H1 (cell line): ENCODE measurements at regions not wholly inside any gene's neighbourhood (a gene's known extent, or its start where the extent isn't known, plus 50 kb on each side); places are given as distances from the start of the nearest gene placed in this dataset.

Source experiments
- CTCF ChIA-PET: fragments of 300-600 bp; sonication (Branson Sonifier 250); formaldehyde crosslinking; loops from one replicate; lab custom pipeline; 2021; ENCODE audit not compliant: partially characterized antibody; lab: Charles Lee
- POLR2A ChIA-PET: fragments of 300-600 bp; sonication (Branson Sonifier 250); formaldehyde crosslinking; loops from one replicate; lab custom pipeline; 2021; ENCODE audit warnings: inconsistent platforms; ENCODE audit not compliant: partially characterized antibody; lab: Charles Lee
- DNase-seq, 2 experiments: peaks; one replicate each; pipeline versions ENCODE4 v3.0.0 to v3.0.0-alpha.2; 2010 to 2022; ENCODE audit warnings: low spot score in 2 of 2, low read depth in 1 of 2, mixed read lengths in 1 of 2
- FAIRE-seq: peaks from 2 replicates; lab custom pipeline; 2011; peaks lifted over from hg19 to GRCh38; lab: Jason Lieb, UNC
- H2AFZ ChIP-seq: 2 replicates; pipeline ENCODE4 v1.8.1; 2012; ENCODE audit warnings: low read length, inconsistent platforms
- H2AK5ac ChIP-seq: 2 replicates; pipeline ENCODE4 v1.6.1; 2013; ENCODE audit warnings: low read depth, low read length
- H2BK120ac ChIP-seq: replicated peaks from 2 replicates; pipeline ENCODE3; 2013; ENCODE audit warnings: low read depth, low read length, inconsistent platforms
- H2BK12ac ChIP-seq: 2 replicates; pipeline ENCODE4 v1.6.1; 2013; ENCODE audit warnings: low read depth, low read length
- H2BK15ac ChIP-seq: 2 replicates; pipeline ENCODE4 v1.6.1; 2013; ENCODE audit warnings: low read length
- H2BK20ac ChIP-seq: 2 replicates; pipeline ENCODE4 v1.6.1; 2013; ENCODE audit warnings: low read length
- H2BK5ac ChIP-seq: 2 replicates; pipeline ENCODE4 v1.6.1; 2013; ENCODE audit warnings: low read depth, low read length
- H3K14ac ChIP-seq: 2 replicates; pipeline ENCODE4 v1.6.1; 2013; ENCODE audit warnings: inconsistent platforms; ENCODE audit not compliant: insufficient read length
- H3K18ac ChIP-seq: 2 replicates; pipeline ENCODE4 v1.6.1; 2013; ENCODE audit warnings: low read length; ENCODE audit errors: extremely low read depth
- H3K23ac ChIP-seq: 2 replicates; pipeline ENCODE4 v1.6.1; 2013; ENCODE audit warnings: inconsistent platforms; ENCODE audit not compliant: insufficient read length
- H3K23me2 ChIP-seq: 2 replicates; pipeline ENCODE4 v1.6.1; 2013; ENCODE audit warnings: low read depth, low read length
- H3K27ac ChIP-seq: 2 replicates; pipeline ENCODE4 v1.6.1; 2011; ENCODE audit warnings: low read depth, low read length, inconsistent platforms
- H3K27me3 ChIP-seq, 4 experiments: replicated peaks in 1 of 4; 1 replicate in 1 of 4; 2 replicates in 3 of 4; pipeline versions ENCODE4 v1.6.1 to v1.8.1; 2011 to 2013; ENCODE audit warnings: low read length in 3 of 4, mild to moderate bottlenecking in 3 of 4, inconsistent platforms in 2 of 4, mixed read lengths in 2 of 4, moderate library complexity in 1 of 4; ENCODE audit not compliant: control insufficient read depth in 3 of 4, insufficient read depth in 3 of 4; ENCODE audit errors: extremely low read depth in 1 of 4
- H3K36me3 ChIP-seq, 4 experiments: 2 replicates each; pipeline versions ENCODE4 v1.6.1 to v1.8.1; 2011 to 2013; ENCODE audit warnings: mild to moderate bottlenecking in 4 of 4, low read length in 3 of 4, moderate library complexity in 2 of 4, control low read depth in 1 of 4, inconsistent platforms in 1 of 4; ENCODE audit not compliant: insufficient read depth in 4 of 4, control insufficient read depth in 2 of 4
- H3K4ac ChIP-seq: replicated peaks from 2 replicates; pipeline ENCODE3; 2013; ENCODE audit warnings: low read length, low read depth, mixed read lengths, inconsistent platforms; ENCODE audit not compliant: insufficient read length
- H3K4me1 ChIP-seq, 4 experiments: replicated peaks in 1 of 4; 1 replicate in 1 of 4; 2 replicates in 3 of 4; pipeline versions ENCODE4 v1.6.1 to v1.8.1; 2011 to 2013; ENCODE audit warnings: low read length in 3 of 4, inconsistent platforms in 2 of 4, mixed read lengths in 1 of 4; ENCODE audit not compliant: insufficient read depth in 4 of 4, control insufficient read depth in 3 of 4
- H3K4me2 ChIP-seq, 2 experiments: 2 replicates each; pipeline versions ENCODE4 v1.6.1 to v1.8.1; 2011 to 2013; ENCODE audit warnings: low read depth in 2 of 2, low read length in 2 of 2, control low read depth in 1 of 2, inconsistent platforms in 1 of 2, mild to moderate bottlenecking in 1 of 2; ENCODE audit not compliant: insufficient read depth in 1 of 2
- H3K4me3 ChIP-seq, 4 experiments: fragments of 200-600, 300-600 bp in 1 of 4; sonication (generic), shearing (Covaris generic), sonication (Bioruptor Twin) in 1 of 4; 2 replicates each; pipeline versions ENCODE4 v1.5.1 to v1.8.1; 2011 to 2016; ENCODE audit warnings: low read length in 4 of 4, low read depth in 3 of 4, control low read depth in 2 of 4, inconsistent platforms in 2 of 4, mild to moderate bottlenecking in 2 of 4, mixed read lengths in 1 of 4, moderate library complexity in 1 of 4; ENCODE audit not compliant: insufficient read depth in 2 of 4; ENCODE audit errors: extremely low read depth in 1 of 4
- H3K56ac ChIP-seq: replicated peaks from 2 replicates; pipeline ENCODE3; 2013; ENCODE audit warnings: low read depth, mild to moderate bottlenecking, mixed read lengths, low read length, inconsistent platforms; ENCODE audit not compliant: insufficient read length
- H3K79me1 ChIP-seq: 2 replicates; pipeline ENCODE4 v1.6.1; 2013; ENCODE audit warnings: low read depth, low read length, control low read depth
- H3K79me2 ChIP-seq, 2 experiments: 2 replicates each; pipeline versions ENCODE4 v1.6.1 to v1.8.1; 2012 to 2013; ENCODE audit warnings: low read length in 2 of 2, mild to moderate bottlenecking in 2 of 2, inconsistent platforms in 1 of 2; ENCODE audit not compliant: insufficient read depth in 2 of 2, control insufficient read depth in 1 of 2
- H3K9ac ChIP-seq, 4 experiments: replicated peaks in 1 of 4; 1 replicate in 1 of 4; 2 replicates in 3 of 4; pipeline versions ENCODE4 v1.6.1 to v1.8.1; 2011 to 2013; ENCODE audit warnings: low read depth in 3 of 4, low read length in 3 of 4, control low read depth in 2 of 4, mild to moderate bottlenecking in 2 of 4, moderate library complexity in 2 of 4, inconsistent platforms in 1 of 4; ENCODE audit errors: extremely low read depth in 1 of 4
- H3K9me3 ChIP-seq, 2 experiments: 2 replicates each; pipeline versions ENCODE4 v1.6.1 to v1.8.1; 2012 to 2013; ENCODE audit warnings: mild to moderate bottlenecking in 2 of 2, moderate library complexity in 2 of 2, control low read depth in 1 of 2, inconsistent platforms in 1 of 2, low read depth in 1 of 2, low read length in 1 of 2, mixed read lengths in 1 of 2; ENCODE audit not compliant: insufficient read depth in 2 of 2
- H4K20me1 ChIP-seq, 2 experiments: replicated peaks in 1 of 2; 2 replicates each; pipeline versions ENCODE3 to v1.8.1; 2011 to 2013; ENCODE audit warnings: inconsistent platforms in 2 of 2, low read length in 2 of 2, mild to moderate bottlenecking in 1 of 2; ENCODE audit not compliant: insufficient read depth in 2 of 2, control insufficient read depth in 1 of 2
- H4K5ac ChIP-seq: 2 replicates; pipeline ENCODE4 v1.6.1; 2013; ENCODE audit warnings: low read length, low read depth, mixed read lengths, inconsistent platforms; ENCODE audit not compliant: insufficient read length
- H4K8ac ChIP-seq: 2 replicates; pipeline ENCODE4 v1.8.0; 2013; ENCODE audit warnings: mild to moderate bottlenecking, moderate library complexity, low read length, inconsistent platforms; ENCODE audit not compliant: insufficient read depth; ENCODE audit errors: extremely low read depth
- H4K91ac ChIP-seq: replicated peaks from 2 replicates; pipeline ENCODE3; 2013; ENCODE audit warnings: low read length, mixed read lengths, inconsistent platforms; ENCODE audit not compliant: insufficient read length
- CHD1 ChIP-seq: IDR thresholded peaks from 2 replicates; pipeline ENCODE4 v1.6.1; 2012; ENCODE audit warnings: low read depth, low read length, improper control_type of control experiment
- CREB1 ChIP-seq: IDR thresholded peaks from 2 replicates; pipeline ENCODE4 v1.6.1; 2012; ENCODE audit warnings: inconsistent platforms
- EGR1 ChIP-seq: IDR thresholded peaks from 2 replicates; pipeline ENCODE4 v1.6.1; 2011; ENCODE audit warnings: low read depth, low read length, borderline replicate concordance
- FOSL1 ChIP-seq: IDR thresholded peaks from 2 replicates; pipeline ENCODE4 v1.6.1; 2011; ENCODE audit warnings: mild to moderate bottlenecking, low read depth, low read length, moderate library complexity; ENCODE audit not compliant: insufficient read depth
- JUND ChIP-seq: IDR thresholded peaks from 2 replicates; pipeline ENCODE4 v1.6.1; 2011; ENCODE audit warnings: mild to moderate bottlenecking, improper control_type of control experiment, low read length
- KDM5A ChIP-seq: fragments of 200-600 bp; IDR thresholded peaks from 2 replicates; pipeline ENCODE4 v1.7.1; 2012; ENCODE audit warnings: mild to moderate bottlenecking, low read length, inconsistent platforms, mixed read lengths
- POLR2A ChIP-seq, 2 experiments: IDR thresholded peaks; 1 replicate in 1 of 2; 2 replicates in 1 of 2; pipeline ENCODE4 v1.6.1; 2011; ENCODE audit warnings: low read depth in 2 of 2, low read length in 2 of 2, mild to moderate bottlenecking in 2 of 2; ENCODE audit errors: control extremely low read depth in 1 of 2
- RFX5 ChIP-seq: IDR thresholded peaks from 2 replicates; pipeline ENCODE4 v1.6.1; 2011; ENCODE audit warnings: low read depth, low read length, improper control_type of control experiment, borderline replicate concordance
- SP4 ChIP-seq: IDR thresholded peaks from 2 replicates; pipeline ENCODE4 v1.6.1; 2012; ENCODE audit warnings: low read length, inconsistent platforms
- TAF1 ChIP-seq: IDR thresholded peaks from 2 replicates; pipeline ENCODE4 v1.6.1; 2011; ENCODE audit warnings: mild to moderate bottlenecking, low read depth, low read length
- TBP ChIP-seq: IDR thresholded peaks from 2 replicates; pipeline ENCODE4 v1.6.1; 2011; ENCODE audit warnings: low read depth, low read length, improper control_type of control experiment
- ZNF274 ChIP-seq: IDR thresholded peaks from 2 replicates; pipeline ENCODE4 v1.7.0; 2012; ENCODE audit warnings: low read length, borderline replicate concordance; ENCODE audit errors: extremely low read depth
- WGBS, 2 experiments: shearing (Covaris generic) in 1 of 2; methylation state at CpG; one replicate each; pipeline versions ENCODE4 v1.1.6 to v1.1.7; 2013 to 2015; ENCODE audit warnings: low lambda C conversion rate in 2 of 2, mixed read lengths in 2 of 2, inconsistent platforms in 1 of 2, low coverage in 1 of 2, missing lambda C conversion rate in 1 of 2; ENCODE audit not compliant: insufficient replicate concordance in 2 of 2, insufficient coverage in 1 of 2, insufficient read length in 1 of 2; ENCODE audit errors: extremely low coverage in 1 of 2, missing lambda C conversion rate in 1 of 2; 5-methylcytosine and 5-hydroxymethylcytosine counted together
- TF ChIP-seq, protein P1 (sequence below): IDR thresholded peaks from 2 replicates; pipeline ENCODE4 v1.6.1; 2011; ENCODE audit warnings: low read length, improper control_type of control experiment
- TF ChIP-seq, protein P2 (sequence below): IDR thresholded peaks from 2 replicates; pipeline ENCODE4 v1.6.1; 2012; ENCODE audit warnings: low read length, inconsistent platforms

DNA sequence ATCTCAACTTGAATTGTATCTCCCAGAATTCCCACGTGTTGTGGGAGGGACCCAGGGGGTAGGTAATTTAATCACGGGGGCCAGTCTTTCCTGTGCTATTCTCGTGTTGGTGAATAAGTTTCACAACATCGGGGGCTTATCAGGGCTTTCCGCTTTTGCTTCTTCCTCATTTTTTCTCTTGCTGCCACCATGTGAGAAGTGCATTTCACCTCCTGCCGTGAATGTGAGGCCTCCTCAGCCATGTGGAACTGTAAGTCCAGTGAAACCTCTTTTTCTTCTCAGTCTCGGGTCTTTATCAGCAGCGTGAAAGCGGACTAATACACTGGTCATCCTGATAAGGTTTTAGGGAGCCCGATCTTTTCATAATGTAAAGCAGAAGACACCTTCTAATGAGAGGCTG lies 687.0 kb upstream of the FTMT start:
- H3K9me3 ChIP-seq = peaks cover 0 to 5% of the 10 kb centered on the region in 2 experiments; a peak in 1 of 4 replicates
- ChIA-PET CTCF (no interaction called here), POLR2A (no interaction called here)
- WGBS, 2 experiments = 92% methylated on average over 10 of the region's 10 CpGs; no CpG with 5 or more reads in 1 of the 2 experiments
- no peak overlapping the region for H3K27ac ChIP-seq
- no peak overlapping the region for H3K4ac ChIP-seq
- H2BK20ac ChIP-seq = no peak overlapping the region
- H2AFZ ChIP-seq = peak overlapping the region; percentile 76; the same call in 1 of the 2 replicates
- H3K23ac ChIP-seq = no peak overlapping the region
- H4K91ac ChIP-seq = no peak overlapping the region
- no peaks in the 10 kb centered on the region for H3K27me3 ChIP-seq
- no peak overlapping the region for H3K56ac ChIP-seq
- H3K79me2 ChIP-seq = no peaks in the 10 kb centered on the region
- no peaks in the 10 kb centered on the region for H4K20me1 ChIP-seq
- H2BK12ac ChIP-seq = no peak overlapping the region
- no peak overlapping the region for H3K4me2 ChIP-seq
- no peak overlapping the region for H3K18ac ChIP-seq
- no peak overlapping the region for H2AK5ac ChIP-seq
- DNase-seq (no peak), FAIRE-seq (no peak)
- H2BK120ac ChIP-seq = no peak overlapping the region
- H2BK5ac ChIP-seq = no peak overlapping the region
- no peak overlapping the region for H2BK15ac ChIP-seq
- H3K79me1 ChIP-seq = no peaks in the 10 kb centered on the region
- H3K14ac ChIP-seq = no peak overlapping the region
- H3K23me2 ChIP-seq = no peaks in the 10 kb centered on the region
- H3K4me1 ChIP-seq = no peaks in the 10 kb centered on the region
- no peak overlapping the region for H3K9ac ChIP-seq
- no peak overlapping the region for H3K4me3 ChIP-seq
- no peaks in the 10 kb centered on the region for H3K36me3 ChIP-seq
- H4K8ac ChIP-seq = no peak overlapping the region
- H4K5ac ChIP-seq = no peak overlapping the region
- TF ChIP-seq POLR2A (IDR thresholded peaks at IDR 0.05; ENCODE audit: control extremely low read depth in 1 of 2, low read depth in 2 of 2, low read length in 2 of 2) (no peak), CREB1 (no peak), TBP (no peak), RFX5 (no peak), EGR1 (no peak), TAF1 (no peak), ZNF274 (no peak), JUND (no peak), KDM5A (no peak), CHD1 (no peak), FOSL1 (no peak), SP4 (no peak)
- TF ChIP-seq, protein P1, sequence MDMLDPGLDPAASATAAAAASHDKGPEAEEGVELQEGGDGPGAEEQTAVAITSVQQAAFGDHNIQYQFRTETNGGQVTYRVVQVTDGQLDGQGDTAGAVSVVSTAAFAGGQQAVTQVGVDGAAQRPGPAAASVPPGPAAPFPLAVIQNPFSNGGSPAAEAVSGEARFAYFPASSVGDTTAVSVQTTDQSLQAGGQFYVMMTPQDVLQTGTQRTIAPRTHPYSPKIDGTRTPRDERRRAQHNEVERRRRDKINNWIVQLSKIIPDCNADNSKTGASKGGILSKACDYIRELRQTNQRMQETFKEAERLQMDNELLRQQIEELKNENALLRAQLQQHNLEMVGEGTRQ = no peak
- TF ChIP-seq, protein P2, sequence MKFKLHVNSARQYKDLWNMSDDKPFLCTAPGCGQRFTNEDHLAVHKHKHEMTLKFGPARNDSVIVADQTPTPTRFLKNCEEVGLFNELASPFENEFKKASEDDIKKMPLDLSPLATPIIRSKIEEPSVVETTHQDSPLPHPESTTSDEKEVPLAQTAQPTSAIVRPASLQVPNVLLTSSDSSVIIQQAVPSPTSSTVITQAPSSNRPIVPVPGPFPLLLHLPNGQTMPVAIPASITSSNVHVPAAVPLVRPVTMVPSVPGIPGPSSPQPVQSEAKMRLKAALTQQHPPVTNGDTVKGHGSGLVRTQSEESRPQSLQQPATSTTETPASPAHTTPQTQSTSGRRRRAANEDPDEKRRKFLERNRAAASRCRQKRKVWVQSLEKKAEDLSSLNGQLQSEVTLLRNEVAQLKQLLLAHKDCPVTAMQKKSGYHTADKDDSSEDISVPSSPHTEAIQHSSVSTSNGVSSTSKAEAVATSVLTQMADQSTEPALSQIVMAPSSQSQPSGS = no peak
